Mesothelial cell of epicardium (in vitro differentiated cells): ENCODE measurements at regions not wholly inside any gene's neighbourhood (a gene's known extent, or its start where the extent isn't known, plus 50 kb on each side); places are given as distances from the start of the nearest gene placed in this dataset.
"Not testable (repeated sequence)": the region's sequence is repeated elsewhere in the genome, so short reads cannot be mapped to it uniquely, and the experiment has no call there.

Experiments used
- DNase-seq, 2 experiments: peaks; one replicate each; pipeline ENCODE4 v3.0.0; 2021; ENCODE audit warnings: low spot score in 2 of 2; ENCODE audit not compliant: unreplicated experiment in 2 of 2
- H3K27ac Mint-ChIP-seq: 2 replicates; pipeline ENCODE4 v1.8.0; 2021; ENCODE audit warnings: mixed read lengths
- H3K27me3 Mint-ChIP-seq: 2 replicates; pipeline ENCODE4 v1.8.0; 2021; ENCODE audit warnings: low read depth, mixed read lengths
- H3K36me3 Mint-ChIP-seq: 2 replicates; pipeline ENCODE4 v1.8.0; 2021; ENCODE audit warnings: mixed read lengths
- H3K4me1 Mint-ChIP-seq: 2 replicates; pipeline ENCODE4 v1.8.0; 2021; ENCODE audit warnings: mixed read lengths
- H3K4me3 Mint-ChIP-seq: 2 replicates; pipeline ENCODE4 v1.8.0; 2021; ENCODE audit warnings: mild to moderate bottlenecking, moderate library complexity, mixed read lengths
- H3K9me3 Mint-ChIP-seq: 2 replicates; pipeline ENCODE4 v1.8.0; 2021; ENCODE audit warnings: mixed read lengths
- TF ChIP-seq, protein P1 (sequence below): fragments of 200-600 bp; sonication (generic); IDR thresholded peaks from one replicate; pipeline ENCODE4 v1.5.0; 2021; ENCODE audit warnings: antibody characterized with exemption; ENCODE audit not compliant: unreplicated experiment

DNA sequence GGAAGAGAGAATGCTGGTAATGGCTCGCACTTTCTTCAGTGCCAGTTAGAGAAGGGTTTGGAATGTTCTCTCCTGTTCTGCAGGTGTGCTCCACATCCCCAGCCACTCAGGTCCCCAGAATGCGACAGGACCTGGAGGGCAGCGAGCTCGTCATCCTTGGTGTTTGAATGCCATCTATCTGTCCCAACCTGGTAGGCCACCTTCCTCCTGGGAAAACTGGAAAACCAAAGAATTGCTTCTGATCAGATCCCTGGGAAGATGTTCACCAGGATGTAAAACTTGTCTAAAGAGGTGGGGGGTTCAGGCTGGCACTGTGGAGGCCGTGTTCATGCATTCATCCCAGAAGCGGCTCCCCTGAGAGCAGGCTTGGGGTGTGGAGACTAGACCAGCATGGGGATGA is 379.5 kb downstream of the GLRX3 start:
- no peaks in the 10 kb centered on the region for H3K4me1 Mint-ChIP-seq
- peaks cover 34% of the 10 kb centered on the region for H3K27me3 Mint-ChIP-seq
- DNase-seq: no peak
- H3K36me3 Mint-ChIP-seq: no peaks in the 10 kb centered on the region
- H3K4me3 Mint-ChIP-seq: no peak overlapping the region
- TF ChIP-seq, protein P1, sequence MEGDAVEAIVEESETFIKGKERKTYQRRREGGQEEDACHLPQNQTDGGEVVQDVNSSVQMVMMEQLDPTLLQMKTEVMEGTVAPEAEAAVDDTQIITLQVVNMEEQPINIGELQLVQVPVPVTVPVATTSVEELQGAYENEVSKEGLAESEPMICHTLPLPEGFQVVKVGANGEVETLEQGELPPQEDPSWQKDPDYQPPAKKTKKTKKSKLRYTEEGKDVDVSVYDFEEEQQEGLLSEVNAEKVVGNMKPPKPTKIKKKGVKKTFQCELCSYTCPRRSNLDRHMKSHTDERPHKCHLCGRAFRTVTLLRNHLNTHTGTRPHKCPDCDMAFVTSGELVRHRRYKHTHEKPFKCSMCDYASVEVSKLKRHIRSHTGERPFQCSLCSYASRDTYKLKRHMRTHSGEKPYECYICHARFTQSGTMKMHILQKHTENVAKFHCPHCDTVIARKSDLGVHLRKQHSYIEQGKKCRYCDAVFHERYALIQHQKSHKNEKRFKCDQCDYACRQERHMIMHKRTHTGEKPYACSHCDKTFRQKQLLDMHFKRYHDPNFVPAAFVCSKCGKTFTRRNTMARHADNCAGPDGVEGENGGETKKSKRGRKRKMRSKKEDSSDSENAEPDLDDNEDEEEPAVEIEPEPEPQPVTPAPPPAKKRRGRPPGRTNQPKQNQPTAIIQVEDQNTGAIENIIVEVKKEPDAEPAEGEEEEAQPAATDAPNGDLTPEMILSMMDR: no peak
- H3K9me3 Mint-ChIP-seq: peaks cover 11% of the 10 kb centered on the region
- no peak overlapping the region for H3K27ac Mint-ChIP-seq

DNA sequence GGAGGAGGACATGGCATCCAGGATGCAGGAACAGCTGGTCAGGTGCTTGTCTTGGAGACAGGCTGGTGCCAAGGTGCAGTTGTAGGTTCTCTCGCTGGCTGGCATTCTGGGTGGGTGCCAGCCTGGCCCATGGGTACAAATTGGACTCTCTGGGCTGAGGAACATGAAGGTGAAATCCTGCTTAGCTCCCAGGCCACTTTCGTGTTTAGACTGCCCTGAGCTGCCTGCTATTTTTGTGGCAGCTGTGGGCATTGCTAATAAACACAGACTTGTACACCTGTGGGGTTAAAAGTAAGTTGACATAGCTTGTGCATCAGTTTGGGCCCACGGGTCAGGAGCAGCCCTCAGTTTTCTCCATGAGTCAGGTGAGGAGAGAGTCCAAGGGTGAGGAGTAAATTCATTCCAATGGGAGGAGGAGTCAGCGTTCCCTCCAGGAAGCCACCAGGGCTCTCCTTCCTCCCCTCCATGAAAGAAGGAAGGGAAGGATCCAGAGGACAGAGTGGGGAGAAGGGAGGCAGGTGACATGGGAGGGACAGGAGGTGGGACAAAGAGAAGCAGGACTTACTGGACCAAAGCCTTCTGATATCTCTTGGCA is 380.0 kb downstream of the GLRX3 start:
- Mint-ChIP-seq H3K9me3 (peaks cover 11% of the 10 kb centered on the region), H3K4me3 (no peak overlapping the region)
- TF ChIP-seq, protein P1: no peak

DNA sequence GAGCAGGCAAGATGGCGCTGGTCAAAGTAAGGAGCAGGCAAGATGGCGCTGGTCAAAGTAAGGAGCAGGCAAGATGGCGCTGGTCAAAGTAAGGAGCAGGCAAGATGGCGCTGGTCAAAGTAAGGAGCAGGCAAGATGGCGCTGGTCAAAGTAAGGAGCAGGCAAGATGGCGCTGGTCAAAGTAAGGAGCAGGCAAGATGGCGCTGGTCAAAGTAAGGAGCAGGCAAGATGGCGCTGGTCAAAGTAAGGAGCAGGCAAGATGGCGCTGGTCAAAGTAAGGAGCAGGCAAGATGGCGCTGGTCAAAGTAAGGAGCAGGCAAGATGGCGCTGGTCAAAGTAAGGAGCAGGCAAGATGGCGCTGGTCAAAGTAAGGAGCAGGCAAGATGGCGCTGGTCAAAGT is 382.7 kb downstream of the GLRX3 start:
- Mint-ChIP-seq H3K9me3 (peaks cover 11% of the 10 kb centered on the region), H3K27me3 (peaks cover 40% of the 10 kb centered on the region)
- not testable (repeated sequence) for H3K27ac Mint-ChIP-seq, DNase-seq, H3K36me3 Mint-ChIP-seq, H3K4me1 Mint-ChIP-seq, H3K4me3 Mint-ChIP-seq

More for the DNA sequence above, 380.0 kb downstream of the GLRX3 start:
- H3K4me1 Mint-ChIP-seq: no peaks in the 10 kb centered on the region
- DNase-seq: no peak
- no peaks in the 10 kb centered on the region for H3K36me3 Mint-ChIP-seq
- no peak overlapping the region for H3K27ac Mint-ChIP-seq
- peaks cover 34% of the 10 kb centered on the region for H3K27me3 Mint-ChIP-seq

DNA sequence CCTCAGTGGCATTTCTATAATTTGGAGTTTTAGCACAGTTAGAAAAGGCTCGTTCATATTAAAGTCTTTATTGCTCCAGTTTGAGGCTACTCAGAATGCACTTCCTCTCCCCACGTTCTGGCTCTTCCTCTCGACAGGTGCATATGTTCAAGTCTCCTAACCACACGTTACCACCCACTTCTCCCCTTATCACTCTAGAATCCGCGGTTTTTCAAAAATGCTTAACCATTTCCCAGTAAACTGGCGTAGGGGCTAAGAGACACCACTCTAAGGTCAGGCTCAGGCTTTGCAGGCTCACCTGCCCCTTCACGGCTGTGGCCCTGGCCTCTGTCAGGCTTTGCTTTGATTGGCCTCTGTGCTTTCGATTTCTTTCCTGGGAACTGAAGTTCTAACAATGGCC is 383.6 kb downstream of the GLRX3 start:
- Mint-ChIP-seq H3K27ac (no peak overlapping the region), H3K27me3 (peaks cover 35% of the 10 kb centered on the region), H3K9me3 (peaks cover 11% of the 10 kb centered on the region), H3K4me3 (no peak overlapping the region), H3K4me1 (no peaks in the 10 kb centered on the region), H3K36me3 (no peaks in the 10 kb centered on the region)
- no peak for DNase-seq
- TF ChIP-seq, protein P1: no peak

DNA sequence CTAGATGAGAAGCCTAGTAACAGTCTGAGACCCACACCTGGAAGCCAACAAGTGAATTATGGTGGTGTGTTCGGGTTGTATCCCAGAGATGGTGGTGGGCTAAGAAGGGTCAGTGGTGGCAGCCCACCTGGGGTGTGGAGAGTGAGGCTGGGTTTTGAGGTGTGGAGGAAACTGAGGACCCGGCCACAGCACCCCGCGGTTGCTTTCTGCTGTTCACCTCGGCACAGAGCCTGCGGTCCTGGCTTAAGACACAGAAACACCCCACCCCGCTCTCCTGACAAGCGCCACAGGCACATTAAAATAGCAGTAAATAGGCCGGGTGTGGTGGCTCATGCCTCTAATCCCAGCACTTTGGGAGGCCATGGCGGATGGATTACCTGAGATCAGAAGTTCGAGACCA is 395.1 kb downstream of the GLRX3 start:
- Mint-ChIP-seq H3K27ac (no peak overlapping the region), H3K9me3 (peaks cover 22% of the 10 kb centered on the region), H3K27me3 (peaks cover 17% of the 10 kb centered on the region), H3K36me3 (no peaks in the 10 kb centered on the region), H3K4me3 (no peak overlapping the region), H3K4me1 (no peaks in the 10 kb centered on the region)
- DNase-seq: no peak
- TF ChIP-seq, protein P1: no peak

DNA sequence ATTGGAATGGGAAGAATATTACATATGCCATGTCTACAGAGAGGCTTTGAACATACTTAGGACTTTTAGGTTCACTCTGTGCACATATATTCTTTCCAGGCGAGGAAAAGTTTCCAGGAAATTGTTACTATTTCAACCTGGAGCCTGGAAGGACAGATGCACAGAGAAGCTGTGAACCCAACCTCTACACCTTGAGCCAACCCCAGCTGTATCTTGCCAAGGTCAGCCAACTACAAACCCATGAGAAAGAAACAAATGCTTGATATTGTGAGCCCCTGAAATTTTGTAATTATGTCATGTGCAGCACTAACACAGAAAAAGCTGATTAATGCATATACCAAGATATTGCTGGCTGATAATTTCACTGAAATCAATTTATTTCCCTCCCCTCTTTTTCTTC is 404.9 kb downstream of the GLRX3 start:
- Mint-ChIP-seq H3K9me3 (peaks cover 19% of the 10 kb centered on the region), H3K4me1 (no peaks in the 10 kb centered on the region)

More for the DNA sequence above, 404.9 kb downstream of the GLRX3 start:
- Mint-ChIP-seq H3K4me3 (no peak overlapping the region), H3K27me3 (peaks cover 50% of the 10 kb centered on the region), H3K27ac (no peak overlapping the region), H3K36me3 (no peaks in the 10 kb centered on the region)
- TF ChIP-seq, protein P1: no peak
- DNase-seq: no peak
